ENCODE measurements at regions not wholly inside any gene's neighbourhood (a gene's known extent, or its start where the extent isn't known, plus 50 kb on each side); places are given as distances from the start of the nearest gene placed in this dataset.
A peak's percentile ranks its signal among the peaks of the same experiment; 100 is the strongest.
"Not testable (repeated sequence)": the region's sequence is repeated elsewhere in the genome, so short reads cannot be mapped to it uniquely, and the experiment has no call there.

DNA sequence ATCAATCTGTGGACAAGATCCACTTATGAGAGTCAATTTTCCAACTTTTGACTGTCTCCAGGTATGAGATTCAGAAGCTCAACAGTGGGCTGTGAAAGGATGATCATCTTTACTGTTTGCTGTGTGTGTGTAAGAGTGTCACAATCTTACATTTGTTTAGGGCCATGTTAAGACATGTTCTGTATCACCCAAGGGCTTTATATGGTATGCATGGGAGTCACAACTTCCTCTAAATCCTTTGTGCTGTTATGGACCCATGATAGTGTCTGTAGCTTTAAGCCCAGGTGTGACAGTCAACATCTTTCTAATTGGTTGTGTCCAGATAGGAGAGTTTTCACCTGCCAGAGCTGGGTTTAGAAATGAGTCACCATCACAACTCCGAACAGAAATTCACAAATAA is 70.2 kb downstream of the ZNF726 start:
- not testable (repeated sequence) for DNase-seq

DNA sequence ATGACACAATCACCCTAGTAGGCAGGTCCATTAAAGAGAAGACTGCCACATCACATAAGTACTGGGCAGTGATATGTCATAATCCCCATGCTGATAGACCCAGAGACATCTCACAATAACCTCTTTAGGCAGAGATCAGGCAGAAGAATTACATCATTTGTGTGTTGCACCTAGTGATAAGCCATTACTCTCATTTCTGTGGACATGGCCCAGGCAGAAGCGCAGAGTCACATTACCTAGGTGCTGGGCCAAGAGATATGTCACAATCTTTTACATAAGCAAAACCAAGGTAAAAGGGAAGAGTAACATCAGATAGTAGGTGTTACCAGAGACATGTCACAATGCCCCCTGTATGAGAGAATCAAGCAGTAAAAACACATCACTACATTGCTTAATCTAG is 71.9 kb downstream of the ZNF726 start:
- DNase-seq = no peak

DNA sequence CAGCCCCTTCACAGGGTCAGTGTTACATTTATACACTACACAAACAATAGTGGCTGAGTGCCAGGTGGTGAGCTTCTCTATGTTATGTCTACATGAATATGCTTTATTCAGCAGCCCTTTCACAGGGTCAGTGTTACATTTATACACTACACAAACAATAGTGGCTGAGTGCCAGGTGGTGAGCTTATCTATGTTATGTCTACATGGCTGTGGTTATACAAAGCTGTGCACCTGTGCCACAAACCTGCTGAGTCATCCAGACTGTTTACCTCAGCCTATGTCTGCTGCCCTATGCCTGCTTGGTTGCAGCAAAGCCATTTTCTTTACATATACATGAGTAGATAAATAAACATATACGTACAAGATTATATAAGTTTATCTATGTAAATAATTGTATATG is 76.5 kb downstream of the ZNF726 start:
- DNase-seq = peak in 1 of 2 donors; percentile 1

DNA sequence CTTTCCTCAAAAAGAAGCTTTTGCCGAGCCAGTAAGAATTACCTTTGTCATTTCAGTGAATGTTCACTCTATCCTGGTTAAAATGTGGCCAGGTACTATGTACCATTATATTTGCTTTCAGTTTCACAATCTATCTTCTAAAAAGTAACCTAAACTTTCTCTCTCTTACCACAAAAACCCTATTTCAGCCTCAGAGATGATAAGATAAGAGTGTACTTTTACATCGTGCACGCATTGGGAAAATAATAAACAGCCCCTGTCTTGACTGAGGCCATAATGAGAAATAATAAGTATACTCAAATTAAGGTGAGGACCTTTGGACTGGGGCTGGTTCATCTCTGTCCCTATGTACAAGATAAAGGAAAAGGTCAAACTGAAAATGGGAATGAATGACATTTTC is 77.7 kb downstream of the ZNF726 start:
- DNase-seq = peak in 1 of 2 donors; percentile 40

DNA sequence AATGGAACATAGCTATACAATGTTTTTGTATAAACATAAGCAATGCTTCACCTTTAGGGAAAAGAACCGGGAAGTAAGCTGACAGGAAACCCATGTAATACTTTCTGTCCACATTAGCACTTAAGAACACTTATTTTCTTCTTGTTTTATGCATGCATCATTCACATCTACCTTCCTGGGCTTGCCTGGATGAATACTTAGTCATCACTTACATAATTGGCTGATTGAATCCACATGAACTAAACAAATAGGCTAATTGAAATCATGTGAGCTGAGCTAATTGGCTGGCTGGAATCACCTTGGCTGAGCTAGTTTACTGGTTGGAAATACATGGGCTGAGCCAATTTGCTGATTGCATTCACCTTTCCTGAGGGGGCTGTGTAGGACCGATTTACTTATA is 78.8 kb downstream of the ZNF726 start:
- no peak for DNase-seq

DNA sequence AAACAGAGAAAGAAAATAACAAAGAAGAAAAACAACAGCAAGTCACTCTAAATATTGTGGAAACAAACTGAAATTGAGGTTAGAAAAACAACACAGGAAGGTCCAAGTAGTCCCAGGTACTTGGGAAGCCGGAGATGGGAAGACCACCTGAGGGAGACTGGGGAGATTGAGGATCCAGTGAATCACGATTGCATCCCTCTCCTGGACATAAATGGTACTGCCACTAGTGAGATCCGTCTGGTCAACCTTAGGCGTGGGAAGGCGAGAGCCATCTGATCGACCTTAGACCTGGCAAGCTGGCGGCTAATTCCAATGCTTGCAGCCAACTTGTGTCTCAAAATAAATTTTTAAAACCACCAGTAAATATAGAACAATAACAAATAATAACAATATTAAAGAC is 81.9 kb downstream of the ZNF726 start:
- DNase-seq = peak in 1 of 2 donors; percentile 3

DNA sequence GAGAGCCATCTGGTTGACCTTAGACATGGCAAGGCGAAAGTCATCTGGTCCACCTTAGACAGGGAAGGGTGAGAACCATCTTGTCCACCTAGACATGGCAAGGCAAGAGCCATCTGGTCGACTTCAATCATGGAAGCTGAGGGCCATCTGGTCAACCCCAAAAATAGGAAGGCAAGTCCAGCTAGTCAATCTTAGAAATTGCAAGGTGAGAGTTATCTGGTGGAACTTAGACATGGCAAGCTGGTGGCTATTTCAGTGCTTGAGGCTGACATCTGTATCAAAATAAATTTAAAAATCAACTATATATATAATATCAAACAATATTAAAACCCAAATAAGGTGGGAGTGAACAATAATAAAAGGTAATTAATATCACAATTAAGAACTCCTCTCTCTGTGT is 83.9 kb downstream of the ZNF726 start:
- DNase-seq = no peak

DNA sequence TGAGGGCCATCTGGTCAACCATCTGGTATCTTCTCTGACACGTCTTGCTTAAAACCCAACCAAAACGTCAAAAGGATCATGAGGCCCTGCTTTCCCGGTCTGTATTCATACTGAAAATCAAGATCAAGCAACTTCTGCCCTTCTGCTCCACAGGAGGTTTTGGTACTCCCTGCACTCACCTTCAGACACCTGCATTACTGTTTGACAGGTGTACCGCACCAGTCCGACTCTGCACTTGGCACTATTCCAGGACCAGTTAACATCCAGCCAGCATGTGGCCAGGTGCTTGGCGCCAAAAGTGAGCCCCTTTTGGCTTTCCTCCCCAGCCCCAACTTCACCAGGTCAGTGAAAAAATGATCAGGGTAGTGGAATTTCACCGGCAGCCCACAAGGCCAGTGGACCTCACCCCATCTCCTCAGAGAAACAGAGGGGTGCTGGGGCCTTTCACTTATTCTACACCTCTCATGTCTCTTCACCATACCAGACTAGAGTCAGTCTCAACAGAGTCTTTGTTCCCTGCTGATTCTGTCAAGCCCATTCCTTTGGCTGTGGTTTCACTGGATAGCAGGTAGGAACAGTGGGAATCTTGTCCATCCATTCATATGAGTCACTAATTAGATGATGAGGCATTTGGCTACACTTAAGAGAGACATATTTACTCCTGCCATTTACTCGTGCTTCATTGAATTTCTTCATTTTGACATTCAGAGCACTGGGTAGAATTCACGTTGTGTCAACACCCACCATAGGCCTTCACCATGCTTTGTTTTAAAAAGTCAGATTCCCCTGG is 85.3 kb downstream of the ZNF726 start:
- DNase-seq = no peak

DNA sequence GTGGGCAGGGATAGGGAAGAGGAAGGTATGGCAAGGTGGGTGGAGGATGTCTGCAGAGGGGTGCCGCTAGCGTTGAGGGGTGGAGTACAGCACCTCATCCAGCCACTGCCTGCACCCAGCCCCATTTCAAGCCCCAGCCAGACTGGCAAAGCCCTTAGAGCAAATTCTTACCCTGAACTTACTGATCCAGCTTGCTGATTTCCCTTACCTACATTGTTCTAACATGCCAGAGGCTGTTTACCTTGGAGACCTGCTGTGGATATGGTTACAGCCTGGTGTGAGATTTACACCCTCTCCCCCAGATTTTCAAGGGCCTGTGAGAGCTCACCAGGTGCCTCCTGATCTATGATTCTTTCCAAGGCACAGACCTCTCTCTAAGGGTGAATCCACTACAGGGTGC is 86.0 kb downstream of the ZNF726 start:
- no peak for DNase-seq

DNA sequence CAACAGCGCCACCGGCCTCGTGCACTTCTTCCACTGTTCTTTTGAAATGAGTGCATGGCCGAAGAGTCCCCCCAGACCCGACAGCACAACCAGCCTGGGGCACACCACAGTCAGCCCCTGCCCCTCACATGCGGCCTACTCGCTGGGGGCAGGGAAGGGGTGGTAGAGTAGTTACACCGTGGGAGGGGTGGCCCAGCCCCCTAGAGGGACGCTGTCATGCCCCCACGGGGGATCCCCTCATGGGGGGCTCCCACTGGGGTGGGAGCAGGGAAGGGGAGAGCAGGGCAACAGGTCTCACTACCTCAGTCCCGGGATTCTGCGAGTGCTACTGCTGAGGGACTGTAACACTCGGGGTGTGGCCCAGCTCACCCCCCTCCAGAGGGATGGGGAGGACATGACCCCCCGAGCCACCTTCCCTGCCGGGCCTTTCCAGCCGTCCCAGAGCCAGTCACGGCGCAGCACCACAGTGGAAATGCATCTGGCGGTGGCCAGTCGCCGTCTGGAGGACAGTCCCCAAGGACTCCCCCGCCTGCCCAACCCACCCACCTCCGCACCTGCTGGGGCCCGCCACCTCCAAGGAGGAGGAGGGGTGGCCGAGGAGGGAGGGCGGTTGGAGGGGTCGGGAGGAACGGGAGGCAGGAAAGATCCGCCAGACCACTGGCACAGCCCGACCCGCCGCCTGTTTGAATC is 84.6 kb upstream of the ZNF254 start:
- no peak for DNase-seq

DNA sequence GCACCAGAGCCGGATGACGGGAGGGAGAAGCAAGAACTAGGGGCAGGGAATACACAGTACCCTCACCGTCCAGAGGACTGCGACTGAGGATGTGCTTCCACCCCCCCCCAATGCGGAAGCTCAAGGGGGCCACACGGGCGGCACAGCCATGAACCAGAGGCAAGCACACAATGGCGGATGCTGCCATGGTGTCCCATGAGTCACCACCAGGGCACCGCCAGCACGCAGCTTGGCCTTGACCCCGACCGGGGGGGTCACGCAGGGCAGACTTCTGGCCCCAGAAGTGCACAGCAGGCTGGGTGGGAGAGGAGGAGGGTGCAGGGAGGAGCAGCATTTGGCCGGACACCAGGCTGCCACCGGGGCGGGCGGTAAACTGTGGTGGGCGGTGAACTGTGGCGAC is 83.5 kb upstream of the ZNF254 start:
- no peak for DNase-seq

DNA sequence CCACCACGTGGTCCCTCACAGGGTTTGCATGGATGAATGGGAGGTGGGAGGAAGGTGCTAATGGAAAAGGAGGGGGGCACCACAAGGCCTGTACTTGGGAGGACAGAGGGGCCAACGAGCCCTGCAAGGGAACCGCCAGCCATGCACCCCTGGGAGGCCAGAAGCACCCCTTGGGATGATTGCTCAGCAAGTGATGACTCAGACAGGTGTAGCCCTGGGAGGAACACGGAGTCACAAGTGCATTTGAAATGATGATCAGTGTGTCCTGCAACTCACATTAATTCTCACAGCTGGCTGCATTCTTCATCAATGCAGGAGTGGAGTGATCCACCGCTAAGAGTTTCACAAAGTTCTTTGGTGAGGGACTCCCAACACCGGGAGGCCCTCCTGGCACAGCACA is 82.8 kb upstream of the ZNF254 start:
- no peak for DNase-seq

DNA sequence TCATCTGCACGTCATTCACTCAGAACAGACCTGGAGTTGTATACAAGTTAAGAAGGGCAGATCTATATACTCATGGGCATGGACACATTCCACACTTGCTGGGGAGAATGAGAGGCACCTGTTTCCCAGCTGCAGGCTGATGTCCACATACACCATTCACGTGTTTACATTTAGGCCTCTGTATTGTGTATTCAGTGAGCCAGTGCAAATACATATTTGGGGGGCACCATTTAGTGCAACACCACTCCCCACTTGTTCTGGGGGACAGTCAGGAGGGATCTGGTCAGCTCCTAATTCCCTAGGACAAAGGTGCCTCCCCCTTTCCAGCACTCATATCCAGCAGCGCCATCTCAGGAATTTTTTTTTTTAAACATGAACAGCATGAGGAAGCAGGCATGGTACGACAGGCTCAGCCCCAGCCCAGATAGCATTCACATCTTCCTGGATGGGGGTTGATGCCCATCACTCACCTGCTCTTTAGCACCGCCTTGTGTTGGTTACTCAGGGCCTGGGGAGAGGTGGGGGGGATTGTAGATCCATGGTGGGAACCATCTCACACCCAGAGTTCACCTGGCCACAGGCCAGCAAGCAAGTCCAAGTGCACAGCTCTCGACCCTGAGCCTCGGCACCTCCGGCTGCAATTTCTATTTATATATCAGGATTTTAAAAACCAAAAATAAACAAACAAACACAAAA is 56.9 kb upstream of the ZNF254 start:
- DNase-seq = no peak

DNA sequence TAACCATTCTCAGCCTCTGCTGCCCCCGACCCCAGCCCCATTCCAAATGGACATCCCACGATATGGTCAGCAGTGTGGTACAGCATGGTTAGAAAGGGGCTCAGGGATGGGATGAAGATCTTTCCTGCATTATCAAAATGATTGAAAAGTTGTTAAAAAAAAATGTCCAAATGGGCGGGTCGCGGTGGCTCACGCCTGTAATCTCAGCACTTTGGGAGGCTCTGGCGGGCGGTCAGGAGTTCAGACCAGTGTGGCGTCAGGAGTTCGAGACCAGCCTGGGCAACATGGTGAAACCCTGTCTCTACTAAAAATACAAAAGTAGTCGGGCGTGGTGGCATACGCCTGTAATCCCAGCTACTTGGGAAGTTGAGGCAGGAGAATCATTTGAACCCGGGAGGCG is 54.3 kb upstream of the ZNF254 start:
- DNase-seq = no peak

DNA sequence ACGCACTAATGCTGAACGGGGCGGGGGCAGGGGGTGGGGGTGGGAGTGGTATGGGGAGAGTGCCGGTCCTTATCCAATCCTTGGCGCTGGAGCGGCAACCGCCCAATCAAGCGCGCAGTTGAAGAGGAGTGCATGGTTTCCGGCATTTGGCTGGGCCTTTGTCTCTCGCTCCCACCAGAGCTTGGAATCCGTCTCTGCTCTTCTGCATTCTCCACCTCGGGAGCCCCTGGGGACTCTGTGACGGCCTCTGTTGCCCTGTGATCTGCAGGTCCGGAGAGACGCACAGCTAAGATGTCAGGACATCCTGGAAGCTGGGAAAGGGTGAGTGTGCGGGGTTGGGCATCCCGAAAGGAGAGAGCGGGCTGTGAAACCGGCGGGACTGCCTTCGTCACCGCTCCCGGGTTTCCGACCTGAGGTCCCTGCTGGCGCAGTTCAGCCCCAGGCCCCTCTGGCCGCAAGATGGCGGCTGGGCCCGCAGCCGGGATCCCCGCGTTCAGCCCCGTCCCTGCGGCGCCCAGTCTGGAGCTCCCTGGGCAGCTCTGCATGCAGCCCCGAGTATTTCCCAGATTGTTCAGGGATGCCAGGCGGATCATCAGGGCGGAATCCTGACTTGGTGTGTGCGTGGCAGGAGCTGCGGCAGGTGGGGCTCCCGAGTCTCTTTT is 53.6 kb upstream of the ZNF254 start:
- DNase-seq = peak; percentile 86 to 88

DNA sequence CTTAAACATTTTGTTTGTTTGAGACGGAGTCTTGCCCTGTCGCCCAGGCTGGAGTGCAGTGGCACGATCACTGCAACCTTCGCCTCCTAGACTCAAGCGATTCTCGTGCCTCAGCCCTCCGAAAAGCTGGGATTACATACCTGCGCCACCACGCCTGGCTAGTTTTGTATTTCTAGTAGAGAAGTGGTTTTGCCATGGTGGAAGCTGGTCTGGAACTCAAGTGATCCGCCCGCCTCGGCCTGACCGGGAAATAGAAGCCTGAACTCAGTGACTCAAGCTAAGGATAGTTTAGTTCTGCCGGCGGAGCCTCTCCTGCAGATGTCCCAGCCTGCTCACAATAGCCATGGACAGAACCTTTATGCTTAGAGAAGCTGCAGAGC is 53.0 kb upstream of the ZNF254 start:
- DNase-seq = peak in 1 of 2 donors; percentile 13

DNA sequence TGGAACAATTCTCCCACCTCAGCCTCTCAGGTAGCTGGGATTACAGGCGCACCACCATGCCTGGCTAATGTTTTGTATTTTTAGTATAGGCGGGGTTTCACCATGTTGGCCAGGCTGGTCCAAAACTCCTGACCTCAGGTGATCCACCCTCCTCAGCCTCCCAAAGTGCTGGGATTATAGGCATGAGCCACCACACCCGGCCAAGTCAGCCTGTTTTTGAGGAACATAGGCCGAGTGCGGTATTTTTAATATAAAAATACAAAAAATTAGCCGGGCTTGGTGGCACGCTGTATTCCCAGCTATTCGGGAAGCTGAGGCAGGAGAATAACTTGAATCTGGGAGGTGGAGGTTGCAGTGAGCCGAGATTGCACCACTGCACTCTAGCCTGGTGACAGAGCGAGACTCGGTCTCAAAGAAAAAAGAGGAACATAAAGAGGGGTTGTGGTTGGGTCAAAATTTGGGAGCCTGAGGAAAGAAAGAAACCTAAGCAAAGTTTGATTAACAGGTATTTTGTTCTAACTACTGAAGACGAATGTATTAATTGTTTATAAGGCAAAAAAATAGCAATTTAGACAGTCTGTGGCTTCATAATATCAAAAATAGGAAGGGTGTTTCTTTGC is 51.6 kb upstream of the ZNF254 start:
- DNase-seq = not testable (repeated sequence)
